Endodermal cell (in vitro differentiated cells): ENCODE measurements at regions not wholly inside any gene's neighbourhood (a gene's known extent, or its start where the extent isn't known, plus 50 kb on each side); places are given as distances from the start of the nearest gene placed in this dataset.

Experiments
- DNase-seq: peaks from one replicate; pipeline ENCODE4 v3.0.0-alpha.2; 2017
- H3K27ac ChIP-seq: 2 replicates; pipeline ENCODE4 v1.5.1; 2013; ENCODE audit warnings: mild to moderate bottlenecking, low read depth, low read length, moderate library complexity
- H3K27me3 ChIP-seq: 2 replicates; pipeline ENCODE4 v1.6.1; 2013; ENCODE audit warnings: mild to moderate bottlenecking, low read length, moderate library complexity; ENCODE audit not compliant: insufficient read depth, control insufficient read depth, poor library complexity, severe bottlenecking
- H3K36me3 ChIP-seq: 2 replicates; pipeline ENCODE4 v1.7.0; 2013; ENCODE audit warnings: mild to moderate bottlenecking, low read length, moderate library complexity; ENCODE audit not compliant: control insufficient read depth, insufficient read depth
- H3K4me1 ChIP-seq: one replicate; pipeline ENCODE4 v1.7.0; 2013; ENCODE audit warnings: low read length; ENCODE audit not compliant: control insufficient read depth, insufficient read depth
- H3K4me3 ChIP-seq: 2 replicates; pipeline ENCODE4 v1.5.1; 2013; ENCODE audit warnings: mild to moderate bottlenecking, low read length, moderate library complexity
- H3K9ac ChIP-seq: 2 replicates; pipeline ENCODE4 v1.6.1; 2013; ENCODE audit warnings: mild to moderate bottlenecking, low read length, moderate library complexity; ENCODE audit not compliant: poor library complexity, severe bottlenecking; ENCODE audit errors: extremely low read depth
- H3K9me3 ChIP-seq: 2 replicates; pipeline ENCODE4 v1.6.1; 2013; ENCODE audit warnings: mild to moderate bottlenecking, low read length, moderate library complexity; ENCODE audit not compliant: control insufficient read depth
- H3K27ac Mint-ChIP-seq: 2 replicates; pipeline ENCODE4 v1.8.0; 2020; ENCODE audit warnings: mixed read lengths
- H3K27me3 Mint-ChIP-seq: 2 replicates; pipeline ENCODE4 v1.8.0; 2021; ENCODE audit warnings: mild to moderate bottlenecking, mixed read lengths; ENCODE audit not compliant: insufficient read depth
- H3K36me3 Mint-ChIP-seq: 2 replicates; pipeline ENCODE4 v1.8.0; 2020; ENCODE audit warnings: low read depth, mixed read lengths
- H3K4me1 Mint-ChIP-seq: 2 replicates; pipeline ENCODE4 v1.8.0; 2020; ENCODE audit warnings: mixed read lengths
- H3K4me3 Mint-ChIP-seq: 2 replicates; pipeline ENCODE4 v1.8.0; 2020; ENCODE audit warnings: mild to moderate bottlenecking, moderate library complexity, mixed read lengths
- H3K9me3 Mint-ChIP-seq: 2 replicates; pipeline ENCODE4 v1.8.0; 2020; ENCODE audit warnings: mild to moderate bottlenecking, mixed read lengths
- WGBS, 2 experiments: methylation state at CpG; one replicate each; pipeline versions ENCODE4 v1.1.5 to v1.1.7; 2013; ENCODE audit warnings: missing lambda C conversion rate in 2 of 2, mixed read lengths in 1 of 2; ENCODE audit not compliant: insufficient coverage in 1 of 2, insufficient read length in 1 of 2; 5-methylcytosine and 5-hydroxymethylcytosine counted together
- TF ChIP-seq, protein P1 (sequence below): fragments of 200-600 bp; sonication (generic); conservative IDR thresholded peaks from 2 replicates; pipeline ENCODE4 v1.5.0; 2021; ENCODE audit warnings: antibody characterized with exemption, mild to moderate bottlenecking

DNA sequence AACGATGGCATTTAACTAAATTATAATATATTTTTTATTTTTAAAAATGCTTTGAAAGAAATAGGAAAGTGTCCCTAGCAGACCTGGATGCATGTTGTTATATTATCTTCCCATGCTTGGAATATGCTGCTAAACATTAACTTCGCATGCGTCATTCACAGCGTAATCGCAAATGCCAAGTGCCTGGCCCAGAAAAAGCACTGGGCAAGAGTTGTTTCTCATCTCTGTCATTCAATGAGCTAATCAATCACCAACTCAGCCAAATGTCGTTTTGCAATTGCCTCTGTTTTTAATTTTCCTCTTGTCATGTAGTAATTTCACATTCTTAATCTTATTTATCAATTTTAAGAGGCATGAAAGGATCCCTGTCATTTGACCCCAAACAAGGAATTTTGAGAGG, 1421.9 kb downstream of the BRD1 start:
- no peak overlapping the region for H3K27ac Mint-ChIP-seq
- Histone ChIP-seq H3K9me3 (no peaks in the 10 kb centered on the region), H3K9ac (no peak overlapping the region), H3K27me3 (peaks cover 4% of the 10 kb centered on the region), H3K27ac (no peak overlapping the region), H3K36me3 (no peaks in the 10 kb centered on the region), H3K4me1 (no peaks in the 10 kb centered on the region), H3K4me3 (no peak overlapping the region)
- peaks cover 24% of the 10 kb centered on the region for H3K27me3 Mint-ChIP-seq
- H3K9me3 Mint-ChIP-seq, result no peaks in the 10 kb centered on the region
- no peak overlapping the region for H3K4me3 Mint-ChIP-seq
- no peak for DNase-seq
- TF ChIP-seq, protein P1, sequence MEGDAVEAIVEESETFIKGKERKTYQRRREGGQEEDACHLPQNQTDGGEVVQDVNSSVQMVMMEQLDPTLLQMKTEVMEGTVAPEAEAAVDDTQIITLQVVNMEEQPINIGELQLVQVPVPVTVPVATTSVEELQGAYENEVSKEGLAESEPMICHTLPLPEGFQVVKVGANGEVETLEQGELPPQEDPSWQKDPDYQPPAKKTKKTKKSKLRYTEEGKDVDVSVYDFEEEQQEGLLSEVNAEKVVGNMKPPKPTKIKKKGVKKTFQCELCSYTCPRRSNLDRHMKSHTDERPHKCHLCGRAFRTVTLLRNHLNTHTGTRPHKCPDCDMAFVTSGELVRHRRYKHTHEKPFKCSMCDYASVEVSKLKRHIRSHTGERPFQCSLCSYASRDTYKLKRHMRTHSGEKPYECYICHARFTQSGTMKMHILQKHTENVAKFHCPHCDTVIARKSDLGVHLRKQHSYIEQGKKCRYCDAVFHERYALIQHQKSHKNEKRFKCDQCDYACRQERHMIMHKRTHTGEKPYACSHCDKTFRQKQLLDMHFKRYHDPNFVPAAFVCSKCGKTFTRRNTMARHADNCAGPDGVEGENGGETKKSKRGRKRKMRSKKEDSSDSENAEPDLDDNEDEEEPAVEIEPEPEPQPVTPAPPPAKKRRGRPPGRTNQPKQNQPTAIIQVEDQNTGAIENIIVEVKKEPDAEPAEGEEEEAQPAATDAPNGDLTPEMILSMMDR, result no peak
- no peaks in the 10 kb centered on the region for H3K36me3 Mint-ChIP-seq
- WGBS, 2 experiments, result 88 to 94% methylated on average over 4 to 5 of the region's 6 CpGs
- no peaks in the 10 kb centered on the region for H3K4me1 Mint-ChIP-seq

DNA sequence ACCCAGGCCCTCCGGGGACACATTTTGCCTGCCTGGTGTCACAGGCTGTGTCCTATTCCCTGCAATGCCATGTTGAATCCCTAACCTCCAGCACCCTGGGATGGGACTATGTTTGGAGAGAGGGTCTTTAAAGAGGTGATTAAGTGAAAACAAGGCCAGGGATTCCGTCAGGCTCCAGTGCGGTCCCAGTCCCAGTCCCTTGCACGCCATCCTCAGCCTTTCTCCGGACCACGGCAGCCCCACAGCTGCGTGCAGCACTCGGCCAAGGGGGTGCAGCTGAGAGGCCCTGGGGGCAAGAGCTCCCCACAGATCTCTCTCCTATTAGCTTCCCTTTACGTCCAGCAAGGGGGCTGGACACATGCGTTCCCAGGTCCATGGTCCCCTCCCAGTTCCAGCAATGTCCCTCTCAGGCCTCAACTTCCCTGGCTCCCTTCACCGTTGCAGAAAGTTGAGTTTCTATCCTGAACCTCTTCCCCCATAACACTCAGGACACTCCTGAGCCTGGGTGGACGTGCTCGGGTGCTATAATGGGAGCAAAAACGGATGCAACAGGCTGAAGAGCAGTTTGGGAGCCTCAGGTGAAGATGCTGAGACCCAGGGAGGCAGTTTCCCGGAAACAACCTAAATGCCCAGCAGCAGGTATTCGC, 1422.7 kb downstream of the BRD1 start:
- Mint-ChIP-seq H3K9me3 (no peaks in the 10 kb centered on the region), H3K4me1 (no peaks in the 10 kb centered on the region), H3K4me3 (no peak overlapping the region), H3K27ac (no peak overlapping the region), H3K27me3 (peaks cover 26% of the 10 kb centered on the region), H3K36me3 (no peaks in the 10 kb centered on the region)
- Histone ChIP-seq H3K4me1 (no peaks in the 10 kb centered on the region), H3K4me3 (no peak overlapping the region), H3K9me3 (no peaks in the 10 kb centered on the region), H3K27ac (no peak overlapping the region), H3K36me3 (no peaks in the 10 kb centered on the region), H3K27me3 (peaks cover 4% of the 10 kb centered on the region), H3K9ac (no peak overlapping the region)
- 85 to 91% methylated on average over 6 to 16 of the region's 16 CpGs for WGBS, 2 experiments
- TF ChIP-seq, protein P1, result no peak
- no peak for DNase-seq

DNA sequence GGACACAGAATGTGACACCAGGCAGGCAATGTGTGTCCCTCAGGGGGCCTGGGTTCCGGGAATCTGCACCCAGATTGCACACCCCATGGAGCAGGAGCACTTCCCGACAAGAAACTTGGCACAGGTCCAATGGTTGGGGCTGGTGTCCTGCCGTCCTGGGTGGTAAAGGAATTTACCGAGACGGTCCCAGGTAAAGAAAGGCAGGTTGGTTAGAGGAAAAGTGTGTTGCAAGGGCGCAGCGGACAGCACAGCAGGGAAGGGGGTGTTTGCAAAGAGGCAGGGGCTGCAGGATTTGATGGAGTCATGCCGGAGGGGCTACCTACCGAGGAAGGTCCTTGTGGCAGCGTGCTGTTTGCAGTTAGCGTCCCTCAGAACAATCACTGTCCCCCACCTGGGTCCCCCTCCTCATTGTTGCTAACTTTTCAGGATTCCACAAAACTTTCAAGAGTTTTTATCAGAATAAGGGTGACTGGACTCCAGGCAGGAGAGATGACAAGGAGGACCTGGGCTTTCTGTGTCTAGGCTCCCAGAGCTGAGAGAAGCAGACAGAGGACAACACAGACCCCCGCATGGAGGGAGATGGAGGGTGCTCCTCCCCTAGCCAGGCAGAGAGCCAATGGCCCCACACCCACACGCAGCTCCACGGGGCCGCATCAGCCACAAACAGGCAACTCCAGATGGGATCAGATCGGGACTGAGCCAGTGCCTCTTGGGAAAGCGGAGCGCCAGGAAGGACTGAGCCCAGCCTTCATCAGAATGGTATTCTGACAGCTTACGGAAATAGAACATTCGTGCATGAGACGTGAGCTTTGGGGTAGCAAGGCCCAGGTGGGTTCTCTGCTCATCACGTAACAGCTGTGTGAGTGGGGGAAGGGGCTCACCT, 1423.9 kb downstream of the BRD1 start:
- 91% methylated on average over 12 to 22 of the region's 22 CpGs for WGBS, 2 experiments

More for the DNA sequence above, 1423.9 kb downstream of the BRD1 start:
- Histone ChIP-seq H3K9me3 (no peaks in the 10 kb centered on the region), H3K4me1 (no peaks in the 10 kb centered on the region), H3K27me3 (peaks cover 4% of the 10 kb centered on the region), H3K27ac (no peak overlapping the region), H3K9ac (no peak overlapping the region), H3K4me3 (no peak overlapping the region), H3K36me3 (no peaks in the 10 kb centered on the region)
- H3K36me3 Mint-ChIP-seq, result no peaks in the 10 kb centered on the region
- no peak for DNase-seq
- TF ChIP-seq, protein P1, result no peak
- H3K9me3 Mint-ChIP-seq, result no peaks in the 10 kb centered on the region
- H3K27ac Mint-ChIP-seq, result no peak overlapping the region
- H3K27me3 Mint-ChIP-seq, result peaks cover 34% of the 10 kb centered on the region
- no peak overlapping the region for H3K4me3 Mint-ChIP-seq
- no peaks in the 10 kb centered on the region for H3K4me1 Mint-ChIP-seq
